Suprapubic skin (tissue), 4 donors: ENCODE measurements at regions not wholly inside any gene's neighbourhood (a gene's known extent, or its start where the extent isn't known, plus 50 kb on each side); places are given as distances from the start of the nearest gene placed in this dataset.
"Not testable (repeated sequence)": the region's sequence is repeated elsewhere in the genome, so short reads cannot be mapped to it uniquely, and the experiment has no call there.

Source experiments
- DNase-seq, 2 donors: peaks; one replicate each; pipeline ENCODE4 v3.0.0-alpha.2; 2019; ENCODE audit warnings: low spot score in 2 of 2
- H3K27ac ChIP-seq: fragments of 200-600 bp; sonication (generic); one replicate; pipeline ENCODE4 v1.5.1; 2019
- H3K27me3 ChIP-seq: fragments of 200-600 bp; sonication (generic); one replicate; pipeline ENCODE4 v1.5.1; 2019
- H3K36me3 ChIP-seq: fragments of 200-600 bp; sonication (generic); one replicate; pipeline ENCODE4 v1.5.1; 2019
- H3K4me1 ChIP-seq: fragments of 200-600 bp; sonication (generic); one replicate; pipeline ENCODE4 v1.5.1; 2019
- H3K4me3 ChIP-seq: fragments of 200-600 bp; sonication (generic); one replicate; pipeline ENCODE4 v1.5.1; 2019; ENCODE audit warnings: mild to moderate bottlenecking
- H3K9me3 ChIP-seq: fragments of 200-600 bp; sonication (generic); one replicate; pipeline ENCODE4 v1.5.1; 2019
- CTCF ChIP-seq, 2 donors: fragments of 200-600 bp in 1 of 2; fragments of 450-650 bp in 1 of 2; sonication (generic) in 1 of 2; IDR thresholded peaks; one replicate each; pipeline ENCODE4 v1.5.1; 2016 to 2019; ENCODE audit warnings: antibody characterized with exemption in 2 of 2, mild to moderate bottlenecking in 1 of 2, moderate library complexity in 1 of 2
- EP300 ChIP-seq: sonication (generic); formaldehyde crosslinking; IDR thresholded peaks from one replicate; pipeline ENCODE4 v1.6.1; 2017; ENCODE audit warnings: antibody characterized with exemption
- POLR2A ChIP-seq, 2 donors: fragments of 450-650 bp; IDR thresholded peaks; one replicate each; pipeline ENCODE4 v1.6.1; 2017; ENCODE audit warnings: antibody characterized with exemption in 2 of 2, mild to moderate bottlenecking in 2 of 2, moderate library complexity in 2 of 2
- POLR2AphosphoS5 ChIP-seq, 3 donors: sonication (generic); formaldehyde crosslinking; IDR thresholded peaks; one replicate each; pipeline ENCODE4 v1.6.1; 2017; ENCODE audit warnings: antibody characterized with exemption in 3 of 3
- WGBS: methylation state at CpG from one replicate; pipeline ENCODE4 v1.1.5; 2018; 5-methylcytosine and 5-hydroxymethylcytosine counted together

DNA sequence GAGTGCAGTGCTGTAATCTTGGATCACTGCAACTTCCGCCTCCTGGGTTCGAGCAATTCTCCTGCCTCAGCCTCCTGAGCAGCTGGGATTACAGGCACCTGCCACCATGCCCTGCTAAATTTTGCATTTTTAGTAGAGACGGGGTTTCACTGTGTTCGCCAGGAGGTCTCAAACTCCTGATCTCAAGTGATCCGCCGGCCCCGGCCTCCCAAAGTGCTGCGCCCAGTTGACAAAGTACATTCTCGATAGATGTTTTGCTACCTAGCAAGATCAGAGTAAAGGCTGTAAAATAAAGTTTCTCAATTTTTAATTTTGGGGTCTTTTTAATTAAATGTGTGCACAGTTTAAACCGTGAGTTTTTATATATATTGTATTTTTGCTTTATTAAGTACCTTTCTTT lies 248.9 kb downstream of the CCER1 start:
- WGBS: 93% methylated on average over 10 of the region's 10 CpGs
- Histone ChIP-seq H3K27ac (no peak overlapping the region), H3K27me3 (no peaks in the 10 kb centered on the region), H3K4me3 (no peak overlapping the region), H3K9me3 (no peaks in the 10 kb centered on the region), H3K36me3 (no peaks in the 10 kb centered on the region), H3K4me1 (no peaks in the 10 kb centered on the region)
- no peak for DNase-seq
- TF ChIP-seq EP300 (no peak), POLR2A (IDR thresholded peaks at IDR 0.05) (no peak), CTCF (IDR thresholded peaks at IDR 0.05) (no peak), POLR2AphosphoS5 (IDR thresholded peaks at IDR 0.05) (no peak)

- Histone ChIP-seq H3K27ac (no peak overlapping the region), H3K9me3 (no peaks in the 10 kb centered on the region), H3K36me3 (no peaks in the 10 kb centered on the region), H3K4me1 (no peaks in the 10 kb centered on the region), H3K27me3 (no peaks in the 10 kb centered on the region), H3K4me3 (no peak overlapping the region)
- WGBS: 78% methylated on average over 2 of the region's 2 CpGs
- no peak for TF ChIP-seq POLR2A (IDR thresholded peaks at IDR 0.05)
- TF ChIP-seq CTCF (IDR thresholded peaks at IDR 0.05): no peak
- TF ChIP-seq POLR2AphosphoS5 (IDR thresholded peaks at IDR 0.05): no peak
- no peak for TF ChIP-seq EP300
- DNase-seq: no peak
Observed at GRCh38 chr12:90695415-90695814, 259.6 kb downstream of the CCER1 start.

DNA sequence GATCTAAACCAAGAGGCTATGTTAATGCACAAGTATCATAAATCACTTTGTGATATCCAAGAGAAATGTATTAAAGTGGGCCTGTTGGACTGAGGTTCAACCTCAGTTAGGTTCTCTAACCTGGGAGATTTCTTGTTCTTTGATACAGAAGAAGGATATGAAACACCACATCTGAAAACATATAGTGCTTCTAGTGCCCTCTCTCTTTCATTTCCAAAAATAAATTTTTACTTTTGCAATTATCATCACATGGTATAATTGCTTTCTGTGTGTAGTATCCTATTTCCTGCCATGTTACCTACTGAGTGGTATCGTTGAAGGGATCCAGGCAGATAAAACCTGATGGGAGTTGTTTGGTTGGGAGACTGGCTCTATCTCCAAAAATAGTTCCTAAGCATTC lies 264.9 kb downstream of the CCER1 start:
- Histone ChIP-seq H3K4me1 (no peaks in the 10 kb centered on the region), H3K36me3 (no peaks in the 10 kb centered on the region), H3K27me3 (no peaks in the 10 kb centered on the region), H3K4me3 (no peak overlapping the region), H3K27ac (no peak overlapping the region), H3K9me3 (no peaks in the 10 kb centered on the region)
- TF ChIP-seq EP300 (no peak), CTCF (IDR thresholded peaks at IDR 0.05) (no peak), POLR2AphosphoS5 (IDR thresholded peaks at IDR 0.05) (no peak), POLR2A (IDR thresholded peaks at IDR 0.05) (no peak)
- no peak for DNase-seq
- WGBS: 93% methylated on average over 1 of the region's 1 CpG

- DNase-seq, H3K36me3 ChIP-seq, H3K4me1 ChIP-seq, H3K4me3 ChIP-seq, H3K9me3 ChIP-seq, H3K27ac ChIP-seq, H3K27me3 ChIP-seq: not testable (repeated sequence)
Observed at GRCh38 chr12:90687682-90688081, 267.3 kb downstream of the CCER1 start.

DNA sequence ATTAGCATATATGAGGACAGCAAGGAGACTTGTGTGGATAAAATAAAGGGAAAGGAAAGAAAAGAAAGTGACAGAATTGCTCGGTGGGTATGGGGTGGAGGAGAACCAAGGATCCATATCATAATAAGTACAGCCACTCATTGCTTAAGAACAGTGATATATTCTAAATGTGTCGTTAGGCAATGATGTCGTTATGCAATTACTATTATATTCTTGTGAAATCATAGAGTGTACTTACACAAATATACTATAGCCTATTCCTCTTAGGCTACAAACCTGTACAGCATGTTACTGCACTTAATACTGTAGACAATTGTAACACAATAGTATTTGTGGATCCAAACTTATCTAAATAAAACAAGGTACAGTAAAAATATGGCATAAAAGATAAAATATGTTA lies 271.1 kb downstream of the CCER1 start:
- 77% methylated on average over 3 of the region's 3 CpGs for WGBS
- no peak overlapping the region for H3K4me3 ChIP-seq
- TF ChIP-seq POLR2A (IDR thresholded peaks at IDR 0.05): no peak
- TF ChIP-seq CTCF (IDR thresholded peaks at IDR 0.05): no peak

DNA sequence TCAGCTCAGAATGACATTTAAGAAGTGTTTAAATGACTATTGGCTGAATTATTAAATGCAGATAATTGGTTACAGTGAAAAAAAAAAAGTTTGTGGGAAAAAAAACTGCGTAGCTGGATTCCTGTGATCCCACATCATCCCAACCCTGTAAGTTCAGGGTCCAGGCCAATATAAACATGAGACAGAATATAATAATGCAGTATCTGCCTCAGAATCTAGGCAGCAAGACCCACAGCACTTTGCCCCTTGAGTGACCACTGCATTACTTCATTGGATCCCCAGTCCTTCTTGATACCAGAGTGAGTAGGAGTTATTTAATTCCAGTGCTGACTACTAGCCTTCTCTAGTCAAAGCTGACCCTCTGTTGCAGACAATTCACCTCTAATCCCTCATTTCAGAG lies 272.6 kb downstream of the CCER1 start:
- TF ChIP-seq CTCF (IDR thresholded peaks at IDR 0.05) (no peak), EP300 (no peak), POLR2A (IDR thresholded peaks at IDR 0.05) (no peak), POLR2AphosphoS5 (IDR thresholded peaks at IDR 0.05) (no peak)
- H3K9me3 ChIP-seq: no peaks in the 10 kb centered on the region
- H3K27me3 ChIP-seq: no peaks in the 10 kb centered on the region
- H3K4me3 ChIP-seq: no peak overlapping the region
- no peak for DNase-seq
- H3K27ac ChIP-seq: no peak overlapping the region
- H3K36me3 ChIP-seq: no peaks in the 10 kb centered on the region
- H3K4me1 ChIP-seq: no peaks in the 10 kb centered on the region
- WGBS: 63% methylated on average over 1 of the region's 1 CpG

More for the DNA sequence above, 271.1 kb downstream of the CCER1 start:
- DNase-seq: no peak
- no peaks in the 10 kb centered on the region for H3K36me3 ChIP-seq
- H3K27ac ChIP-seq: no peak overlapping the region
- no peaks in the 10 kb centered on the region for H3K27me3 ChIP-seq
- H3K4me1 ChIP-seq: no peaks in the 10 kb centered on the region
- H3K9me3 ChIP-seq: no peaks in the 10 kb centered on the region
